ENCODE measurements at regions not wholly inside any gene's neighbourhood (a gene's known extent, or its start where the extent isn't known, plus 50 kb on each side); places are given as distances from the start of the nearest gene placed in this dataset.

DNA sequence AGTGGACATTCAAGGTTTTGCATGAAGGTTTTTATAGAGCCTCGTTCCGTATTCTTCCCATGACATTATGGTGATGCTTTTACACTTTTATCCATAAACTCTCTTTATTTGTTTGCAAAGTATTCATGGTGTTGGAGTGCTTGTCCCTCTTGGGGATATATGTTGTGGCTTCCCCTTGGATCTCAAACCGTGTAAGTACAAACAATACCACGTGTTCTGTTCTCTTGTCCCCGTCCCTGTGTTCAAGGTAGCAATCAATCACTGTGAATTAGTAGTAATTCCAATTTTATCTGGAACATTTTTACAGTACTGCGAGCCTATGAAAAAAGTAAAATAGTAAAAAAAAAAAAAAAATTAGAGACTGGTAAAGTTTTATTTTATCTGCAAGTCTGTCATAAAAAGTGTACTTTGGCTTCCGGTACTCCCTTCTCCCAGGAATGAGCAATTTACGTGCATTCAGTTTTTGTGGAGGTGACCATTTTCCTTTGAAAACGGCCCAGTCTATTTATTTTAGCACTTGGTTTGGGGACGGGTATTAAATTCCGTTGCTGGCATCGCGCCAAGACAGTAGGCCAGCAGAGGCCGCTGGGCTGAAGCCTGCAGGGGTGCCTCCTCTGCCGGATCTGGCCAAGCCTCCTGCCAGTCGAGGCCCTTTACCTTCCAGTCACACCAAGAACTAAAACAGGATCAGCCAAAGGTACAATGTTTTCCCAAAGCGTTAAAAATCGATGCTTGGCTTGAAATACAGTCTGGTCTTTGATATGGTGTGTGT, 175.7 kb downstream of the SOCS6 start:
- peak; percentile 13 for DNase-seq

DNA sequence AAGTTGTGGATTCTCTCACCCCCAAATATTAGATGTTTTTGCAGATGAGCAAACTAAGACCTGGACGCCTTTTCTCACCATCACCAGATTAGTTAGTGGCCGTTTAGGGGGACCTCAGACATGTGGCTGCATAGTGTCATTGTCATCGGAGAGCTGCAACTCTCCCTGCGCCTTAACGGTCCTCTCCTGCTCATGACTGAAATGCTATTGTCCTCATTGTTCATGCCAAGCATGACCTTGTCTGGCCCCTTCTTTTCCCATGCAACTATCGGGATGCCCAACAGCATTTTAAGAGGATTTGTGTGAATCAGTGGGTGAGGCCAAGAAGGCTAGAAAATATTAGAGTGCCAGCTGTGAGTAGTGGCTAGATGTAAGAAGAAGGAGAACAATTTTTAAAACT, 174.2 kb downstream of the SOCS6 start:
- DNase-seq = no peak

DNA sequence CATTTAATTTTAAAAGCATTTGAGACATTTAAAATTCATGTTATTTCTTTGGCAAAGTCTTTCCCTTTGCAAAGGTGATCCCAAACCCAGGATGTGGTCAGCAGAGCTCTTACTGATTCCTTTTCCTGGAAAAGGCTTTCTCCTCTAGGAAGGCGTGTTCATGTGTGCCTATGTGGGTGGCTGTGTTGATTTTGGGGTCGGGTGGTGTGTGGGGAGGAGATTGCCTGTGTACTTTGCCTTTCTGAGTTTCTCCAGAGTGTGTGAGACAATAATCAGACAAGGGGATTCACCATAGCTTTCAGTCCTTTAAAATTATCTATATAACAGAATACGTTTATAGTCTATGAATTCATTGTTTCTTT, 173.2 kb downstream of the SOCS6 start:
- no peak for DNase-seq

DNA sequence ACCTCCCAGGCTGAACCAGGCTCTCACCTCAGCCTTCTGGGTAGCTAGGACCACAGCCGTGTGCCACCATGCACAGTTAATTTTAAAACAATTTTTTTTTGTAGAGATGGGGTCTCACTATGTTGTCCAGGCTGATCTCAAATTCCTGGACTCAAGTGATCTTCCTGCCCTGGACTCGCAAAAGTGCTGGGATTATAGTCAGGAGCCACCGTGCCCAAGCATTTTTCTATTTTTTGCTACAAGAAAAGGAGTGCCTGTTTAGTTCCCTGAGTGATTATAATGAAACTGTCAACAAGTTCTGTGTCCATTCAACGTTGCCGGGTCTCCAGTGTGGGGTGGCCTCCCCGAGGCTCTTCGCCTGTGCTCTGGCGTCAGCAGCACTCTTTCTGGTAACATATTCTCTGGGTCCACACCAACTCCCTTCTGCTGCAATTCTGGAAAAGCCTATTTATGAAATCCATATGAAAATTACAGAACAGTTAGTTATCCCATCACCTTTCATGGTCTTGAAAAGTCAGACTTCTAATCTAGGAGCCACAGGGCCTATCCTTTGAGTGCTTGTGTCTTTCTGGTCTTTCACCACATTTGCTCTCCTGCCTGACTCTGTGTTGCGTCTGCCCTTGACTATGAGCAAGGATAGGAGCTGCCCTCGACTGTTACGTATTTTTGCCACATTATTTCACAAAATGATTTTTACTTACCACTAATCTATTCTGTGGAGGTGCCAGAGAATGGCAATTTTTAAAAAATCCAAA, 172.7 kb downstream of the SOCS6 start:
- DNase-seq = no peak

DNA sequence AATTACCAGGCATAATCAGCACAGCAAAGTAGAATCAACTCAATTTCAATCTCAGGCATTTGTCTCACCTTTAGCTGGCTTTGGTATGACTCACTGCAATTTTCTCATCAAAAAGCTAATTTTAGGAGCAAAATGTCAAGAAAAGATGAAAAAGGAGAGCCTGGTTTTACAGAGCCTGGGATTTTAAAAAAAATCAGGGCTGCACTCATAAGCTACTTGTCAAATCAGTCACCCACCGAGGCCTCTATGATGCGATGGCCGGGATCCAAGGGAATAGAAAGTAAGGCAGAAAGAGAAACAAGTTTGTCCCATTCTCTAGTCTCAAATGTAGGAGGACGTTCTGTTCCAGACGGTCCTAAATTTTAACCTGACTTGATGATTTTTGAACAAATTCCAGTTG, 170.9 kb downstream of the SOCS6 start:
- DNase-seq = no peak

DNA sequence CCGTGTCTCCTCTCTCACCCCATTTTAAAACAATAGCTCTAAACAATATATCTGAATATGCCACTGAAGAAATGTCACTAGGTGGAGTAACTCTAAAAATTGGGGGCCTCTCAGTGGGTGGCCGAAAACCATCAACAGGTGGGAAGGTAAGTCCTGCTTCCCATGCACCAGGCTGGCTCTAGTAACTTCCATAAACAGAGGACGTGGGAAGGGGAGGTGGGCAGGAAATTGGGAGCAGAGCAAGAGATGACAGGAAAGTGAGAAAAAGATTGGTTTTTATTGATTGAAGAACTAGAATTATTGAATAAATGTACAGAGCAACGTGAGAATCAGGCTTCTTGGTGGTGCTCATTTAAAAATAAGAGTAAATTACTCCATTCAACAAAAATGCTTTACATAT, 170.4 kb downstream of the SOCS6 start:
- DNase-seq = no peak

DNA sequence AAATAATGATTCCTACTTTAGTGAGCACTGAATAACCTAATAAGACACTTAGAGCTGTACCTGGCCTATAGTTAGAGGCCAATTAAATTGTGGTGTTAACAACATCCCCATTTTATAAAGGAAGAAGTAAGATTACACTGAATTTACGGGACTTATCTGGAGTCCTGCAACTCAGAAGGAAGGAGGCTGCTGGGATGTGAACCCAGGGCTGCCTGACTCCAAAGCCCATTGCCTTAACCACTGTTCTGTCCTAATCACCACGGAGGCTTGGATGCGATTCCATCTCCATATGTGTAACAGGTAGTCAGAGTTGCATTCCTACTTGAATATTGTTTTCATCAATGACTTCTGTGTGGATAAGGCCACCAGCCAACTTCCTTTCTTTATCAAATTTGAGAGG, 168.9 kb downstream of the SOCS6 start:
- no peak for DNase-seq

DNA sequence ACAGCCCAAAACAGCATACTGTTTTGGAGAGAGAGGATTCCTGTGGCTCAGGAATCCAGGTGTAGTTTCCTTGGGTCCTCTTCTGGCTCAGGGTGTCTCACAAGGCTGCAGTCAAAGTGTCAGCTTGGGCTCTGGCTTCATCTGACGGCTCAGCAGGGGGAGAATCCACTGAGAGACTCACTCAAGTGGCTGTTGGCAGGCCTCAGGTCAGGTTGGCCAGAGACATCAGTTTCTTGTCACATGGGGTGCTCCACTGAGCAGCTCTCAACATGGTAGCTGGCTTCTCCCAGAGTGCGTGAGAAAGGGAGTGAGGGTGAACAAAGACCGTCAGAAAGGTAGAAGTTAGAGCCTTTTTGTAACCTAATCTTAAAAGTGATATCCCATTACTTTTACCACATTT, 168.4 kb downstream of the SOCS6 start:
- DNase-seq = no peak

DNA sequence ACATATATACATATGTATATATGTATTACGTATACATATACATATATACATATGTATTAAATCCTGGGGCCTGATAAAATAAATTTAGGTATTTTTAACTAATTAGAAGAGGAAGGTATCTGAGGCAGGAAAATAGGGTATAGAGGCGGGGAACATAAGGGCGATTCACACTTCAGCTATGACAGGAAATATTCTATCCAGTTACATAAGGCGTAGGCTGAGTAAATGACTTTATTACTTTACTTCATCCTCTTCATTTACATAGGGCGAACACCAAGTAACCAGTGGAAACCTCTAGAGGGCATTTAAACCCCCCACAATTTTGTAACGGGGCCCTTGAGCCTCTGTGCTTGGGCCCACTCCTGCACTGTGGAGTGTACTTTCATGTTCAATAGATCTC, 167.5 kb downstream of the SOCS6 start:
- DNase-seq = no peak

DNA sequence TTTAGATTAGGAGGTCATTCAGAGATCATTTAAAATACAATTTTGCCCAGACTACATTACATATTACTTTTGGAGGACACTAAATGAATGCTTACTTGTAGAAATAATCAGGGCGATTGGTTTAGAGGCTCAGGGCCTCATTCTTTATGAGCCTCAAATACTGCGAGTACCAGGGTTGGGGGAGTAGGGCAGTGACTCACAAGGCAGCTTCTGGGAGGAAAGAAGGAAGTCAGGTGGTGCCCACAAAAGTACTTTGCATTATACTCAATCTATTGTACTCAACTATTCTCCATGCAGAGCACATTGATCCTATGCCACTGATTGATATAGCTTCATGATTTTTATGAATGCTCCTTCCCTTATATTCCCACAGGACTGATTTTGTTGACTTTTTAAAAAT, 166.9 kb downstream of the SOCS6 start:
- no peak for DNase-seq

DNA sequence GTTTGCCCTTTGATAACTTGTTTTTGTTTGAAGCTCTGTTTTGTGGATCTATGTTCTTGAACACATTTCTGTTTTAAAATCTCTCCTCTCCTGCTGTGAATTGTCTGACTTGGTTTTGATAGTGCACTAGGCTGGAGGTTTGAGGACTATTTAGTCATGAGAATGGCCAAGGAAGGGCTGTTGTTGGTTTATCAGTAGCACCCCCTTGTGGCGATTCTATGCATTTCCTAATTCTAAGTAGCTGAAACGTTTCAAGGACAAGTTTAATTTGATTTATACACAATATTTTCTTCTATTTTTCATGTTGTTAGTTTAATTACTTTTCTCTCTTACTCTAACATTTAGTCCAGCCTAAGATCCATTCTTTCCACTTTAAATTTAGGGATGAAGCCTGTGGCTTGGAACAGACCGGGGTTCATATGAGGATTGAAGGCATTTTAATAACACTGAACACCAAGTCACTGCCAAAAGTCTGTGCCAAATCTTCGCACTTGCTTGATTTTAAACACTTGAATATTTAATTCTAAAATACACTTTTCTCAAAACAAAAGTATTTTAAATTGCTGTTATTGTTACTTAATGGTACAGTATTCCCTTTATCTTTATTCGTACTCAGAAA, 166.0 kb downstream of the SOCS6 start:
- DNase-seq = no peak

DNA sequence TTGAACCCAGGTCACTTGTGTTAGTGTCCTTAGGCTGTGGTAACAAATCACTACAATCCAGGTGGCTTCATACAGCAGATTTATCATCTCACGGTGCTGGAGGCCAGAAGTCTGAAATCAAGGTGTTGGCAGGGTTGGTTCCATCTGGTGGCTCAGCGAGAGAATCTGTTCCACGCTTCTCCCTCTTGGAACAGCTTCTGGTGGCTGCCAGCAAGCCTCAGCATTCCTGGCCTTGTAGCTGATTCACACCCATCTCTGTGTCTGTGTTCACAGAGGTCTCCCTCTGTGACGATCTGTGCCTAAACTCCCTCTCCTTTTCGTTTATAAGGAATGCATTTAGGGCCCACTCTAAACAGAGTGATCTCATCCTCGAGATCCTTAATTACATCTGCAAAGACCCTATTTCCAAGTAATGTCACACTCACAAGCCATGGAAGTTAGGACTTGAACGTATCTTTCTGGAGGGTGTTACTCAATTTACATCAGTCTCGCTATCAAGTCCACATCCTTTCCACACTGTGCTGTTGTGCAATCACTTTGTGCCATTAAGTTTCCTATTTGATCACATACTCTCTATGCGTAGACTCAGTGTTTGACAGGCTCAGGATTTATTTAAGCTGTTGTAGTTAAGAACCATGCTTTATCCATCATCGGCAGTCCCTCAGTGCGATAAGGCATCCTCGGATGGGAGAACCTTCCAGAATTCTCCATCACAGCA, 164.4 kb downstream of the SOCS6 start:
- DNase-seq = no peak

DNA sequence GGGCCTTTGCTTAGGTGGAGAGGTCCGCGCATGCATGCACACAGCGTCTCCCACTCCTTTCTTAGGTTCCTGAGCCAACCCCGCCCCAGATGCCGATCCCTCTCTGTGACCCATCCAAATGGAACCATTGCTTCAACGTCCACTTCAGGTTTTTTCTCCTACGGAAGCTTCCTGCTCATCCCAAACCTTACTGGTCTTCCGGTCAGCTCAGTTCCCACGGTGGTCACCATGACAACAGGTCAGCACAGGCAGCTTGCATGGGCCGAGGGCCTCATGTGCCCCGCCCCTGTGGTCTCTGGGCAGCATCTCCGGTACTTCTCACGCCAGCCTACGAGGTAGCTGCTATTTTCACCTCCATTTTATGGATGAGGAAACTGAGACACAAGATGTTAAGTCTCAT, 163.7 kb downstream of the SOCS6 start:
- no peak for DNase-seq

DNA sequence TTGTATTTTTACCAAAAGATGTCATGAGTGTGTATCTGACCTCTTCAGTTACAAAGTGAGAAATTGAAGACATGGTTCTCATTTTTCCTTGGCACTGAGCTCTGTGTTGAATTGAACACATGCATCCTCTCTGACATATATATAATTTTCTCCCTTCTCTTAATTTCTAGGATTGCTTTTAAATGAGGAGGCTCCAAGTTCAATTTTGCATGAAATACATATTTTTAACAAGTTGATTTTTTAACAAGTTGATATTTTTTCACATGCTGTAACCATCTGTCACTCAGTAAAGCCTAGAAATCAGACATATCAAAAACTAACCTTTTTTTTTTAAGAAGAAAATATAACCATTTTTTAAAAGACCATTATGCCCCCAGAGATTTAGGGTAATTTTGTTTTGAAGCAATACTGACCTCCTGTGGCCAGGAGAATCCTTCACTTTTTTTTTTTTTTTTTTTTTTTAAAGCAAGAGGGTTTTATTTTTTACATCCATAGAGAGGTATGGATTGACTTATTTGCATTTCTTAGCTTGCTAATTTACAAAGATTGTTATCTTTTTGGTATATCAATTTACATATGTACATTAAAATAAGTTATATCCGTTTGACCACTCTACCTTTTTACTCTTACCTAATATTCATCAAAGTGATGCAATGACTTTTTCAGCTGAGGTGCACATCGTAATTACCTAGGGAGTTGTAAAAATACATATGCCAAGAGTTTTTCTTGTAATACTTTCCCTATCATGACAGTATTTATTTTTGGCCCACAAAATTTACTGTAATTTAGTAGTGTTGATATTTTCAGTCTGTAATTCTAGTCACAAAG, 161.8 kb downstream of the SOCS6 start:
- no peak for DNase-seq

DNA sequence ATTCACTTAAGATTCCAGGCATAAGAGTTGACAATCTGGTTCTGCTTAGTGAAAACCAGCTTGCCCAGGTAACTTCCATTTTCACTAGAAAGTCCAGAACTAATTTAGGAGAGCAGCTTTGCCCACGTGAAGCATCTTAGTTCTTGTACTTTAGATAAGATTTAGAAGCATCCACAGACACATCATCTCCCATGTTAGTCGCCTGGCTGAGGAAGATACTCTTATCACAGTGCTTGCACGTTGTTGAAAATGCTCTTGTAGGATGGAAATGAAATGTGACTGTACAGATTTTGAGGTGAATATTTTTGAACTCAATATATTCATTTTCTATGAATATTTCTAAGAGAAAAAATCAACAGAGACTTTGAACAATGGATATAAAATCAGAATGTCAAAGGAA, 159.7 kb downstream of the SOCS6 start:
- DNase-seq = no peak

DNA sequence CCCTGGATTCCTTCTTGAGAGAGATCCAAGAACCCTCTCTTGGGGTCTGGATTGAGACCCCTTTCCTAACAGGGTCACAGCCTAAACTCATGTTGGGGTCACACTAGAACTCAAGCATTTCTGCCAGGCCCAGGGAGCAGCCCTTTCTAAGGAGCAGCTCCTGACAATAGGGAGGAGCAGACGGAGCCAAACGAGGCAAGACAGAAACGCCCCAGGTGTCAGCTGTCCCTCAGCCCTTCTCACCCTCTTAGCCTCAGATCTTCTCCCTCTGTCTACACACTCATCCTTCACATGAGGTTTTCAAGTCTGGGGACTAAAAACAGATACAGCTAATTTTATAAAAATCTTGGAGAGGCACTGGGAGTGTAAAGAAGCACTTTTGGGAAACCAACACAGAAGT, 157.2 kb downstream of the SOCS6 start:
- DNase-seq = no peak

DNA sequence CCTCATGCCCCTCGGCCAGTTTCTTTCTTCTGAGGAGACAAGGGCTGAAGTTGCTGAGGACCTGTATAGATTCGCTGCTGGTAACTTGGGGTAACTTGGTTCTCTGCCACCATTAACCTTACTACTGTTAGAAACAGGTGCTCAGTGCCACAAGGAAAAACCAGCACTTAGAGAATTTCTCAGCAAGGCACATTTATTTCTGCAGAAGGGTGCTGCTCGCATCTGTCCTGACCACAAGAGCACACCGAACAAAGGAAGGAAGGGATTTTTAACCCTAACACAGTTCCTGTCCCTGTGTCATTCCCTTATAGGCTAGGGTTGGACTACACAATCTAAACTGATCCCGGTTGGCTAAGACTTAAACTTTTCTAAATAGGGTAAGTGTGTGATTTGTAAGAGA, 154.1 kb downstream of the SOCS6 start:
- DNase-seq = no peak

DNA sequence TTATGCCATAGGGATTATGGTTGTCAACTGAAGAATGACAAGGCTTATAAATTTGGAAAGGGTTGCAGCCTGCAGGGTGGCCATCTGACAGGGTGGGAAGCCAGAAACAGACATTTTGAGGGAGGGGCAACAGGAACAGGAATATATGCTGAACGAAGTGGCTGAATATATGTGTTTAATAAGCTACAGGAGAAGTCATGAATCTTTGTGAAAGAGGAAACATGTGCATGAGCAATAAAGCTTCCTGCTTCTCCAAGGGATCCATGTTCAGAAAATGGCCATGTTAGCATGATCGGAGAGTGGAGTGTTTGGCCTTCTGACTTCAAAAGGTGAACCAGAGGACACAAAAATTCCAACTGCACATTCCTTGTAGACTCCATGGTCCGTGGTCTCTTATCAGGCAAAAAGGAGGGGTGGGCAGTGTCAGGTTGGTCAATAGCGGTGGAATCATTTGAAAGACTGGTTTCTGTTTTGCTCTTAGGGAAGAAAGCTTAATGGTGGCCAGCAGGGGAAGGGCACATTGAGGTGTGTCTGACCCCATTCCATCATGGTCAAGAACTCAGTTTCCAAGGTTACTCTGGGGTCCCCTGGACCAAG, 144.1 kb downstream of the SOCS6 start:
- no peak for DNase-seq

DNA sequence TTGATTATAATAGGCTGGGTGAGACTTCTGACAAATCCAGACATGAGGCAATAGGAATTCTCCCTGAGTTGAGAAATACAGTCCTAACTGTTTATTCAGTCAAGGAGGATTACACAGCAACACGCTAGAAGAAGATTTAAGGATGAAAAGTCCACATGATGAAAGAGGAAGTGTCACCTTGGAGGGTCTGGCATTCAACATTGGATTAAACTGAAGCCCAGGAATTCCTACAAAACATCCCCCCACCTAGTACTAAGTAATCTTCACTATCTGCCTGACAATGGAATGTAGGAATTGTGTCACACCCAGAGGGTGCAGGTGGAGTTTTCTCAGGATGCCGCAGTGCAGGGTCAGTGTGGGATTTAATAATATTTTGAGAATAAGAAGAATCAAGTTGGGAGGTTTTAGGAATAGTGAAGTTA, 142.4 kb downstream of the SOCS6 start:
- DNase-seq = no peak

DNA sequence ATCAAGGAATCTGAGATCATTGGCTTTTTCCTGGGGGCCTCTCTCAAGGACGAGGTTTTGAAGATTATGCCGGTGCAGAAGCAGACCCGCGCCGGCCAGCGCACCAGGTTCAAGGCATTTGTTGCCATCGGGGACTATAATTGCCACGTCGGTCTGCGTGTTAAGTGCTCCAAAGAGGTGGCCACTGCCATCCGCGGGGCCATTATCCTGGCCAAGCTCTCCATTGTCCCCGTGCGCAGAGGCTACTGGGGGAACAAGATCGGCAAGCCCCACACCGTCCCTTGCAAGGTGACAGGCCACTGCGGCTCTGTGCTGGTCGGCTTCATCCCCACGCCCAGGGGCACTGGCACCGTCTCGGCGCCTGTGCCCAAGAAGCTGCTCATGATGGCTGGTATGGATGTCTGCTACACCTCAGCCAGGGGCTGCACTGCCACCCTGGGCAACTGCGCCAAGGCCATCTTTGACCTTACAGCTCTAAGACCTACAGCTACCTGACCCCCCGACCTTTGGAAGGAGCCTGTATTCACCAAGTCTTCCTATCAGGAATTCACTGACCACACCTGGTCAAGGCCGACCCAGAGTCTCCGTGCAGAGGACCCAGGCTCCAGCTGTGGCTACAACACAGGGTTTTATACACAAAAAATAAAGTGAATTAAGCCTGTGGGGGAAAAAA, 141.8 kb downstream of the SOCS6 start:
- no peak for DNase-seq

DNA sequence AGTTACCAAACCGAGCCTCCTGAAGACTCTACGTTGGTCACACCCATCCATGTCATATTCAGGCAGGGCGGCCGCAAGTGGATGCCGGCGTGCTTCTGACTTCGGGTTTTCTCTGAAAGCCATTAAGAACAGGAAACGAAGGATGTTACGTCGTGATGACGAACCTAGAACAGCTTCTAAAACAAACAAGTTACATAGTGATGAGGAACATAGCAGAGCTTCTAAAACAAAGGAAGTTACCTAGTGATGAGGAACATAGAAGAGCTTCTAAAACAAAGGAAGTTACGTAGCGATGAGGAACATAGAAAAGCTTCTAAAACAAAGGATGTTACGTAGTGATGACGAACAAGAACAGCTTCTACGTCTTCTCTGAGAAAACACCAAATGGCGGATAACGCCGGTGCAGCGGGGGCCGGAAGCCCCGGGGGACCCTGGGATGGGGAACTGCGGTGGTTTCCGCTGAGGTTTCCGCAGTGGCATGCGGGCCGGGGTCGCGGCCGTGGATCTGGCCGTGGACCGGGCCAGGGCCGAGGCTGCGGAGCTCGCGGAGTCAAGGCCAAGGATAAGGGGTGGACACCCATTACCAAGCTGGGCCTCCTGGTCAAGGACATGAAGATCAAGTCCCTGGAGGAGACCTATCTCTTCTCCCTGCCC, 141.1 kb downstream of the SOCS6 start:
- DNase-seq = no peak

Data from stimulated activated CD4-positive, alpha-beta T cell treated with anti-CD3 and anti-CD28 coated beads, Interleukin-4, amount 100 ng/mL, for 1 hour (primary cell).